ENCODE measurements at regions not wholly inside any gene's neighbourhood (a gene's known extent, or its start where the extent isn't known, plus 50 kb on each side); places are given as distances from the start of the nearest gene placed in this dataset.
A peak's percentile ranks its signal among the peaks of the same experiment; 100 is the strongest.
"Not testable (repeated sequence)": the region's sequence is repeated elsewhere in the genome, so short reads cannot be mapped to it uniquely, and the experiment has no call there.

DNA sequence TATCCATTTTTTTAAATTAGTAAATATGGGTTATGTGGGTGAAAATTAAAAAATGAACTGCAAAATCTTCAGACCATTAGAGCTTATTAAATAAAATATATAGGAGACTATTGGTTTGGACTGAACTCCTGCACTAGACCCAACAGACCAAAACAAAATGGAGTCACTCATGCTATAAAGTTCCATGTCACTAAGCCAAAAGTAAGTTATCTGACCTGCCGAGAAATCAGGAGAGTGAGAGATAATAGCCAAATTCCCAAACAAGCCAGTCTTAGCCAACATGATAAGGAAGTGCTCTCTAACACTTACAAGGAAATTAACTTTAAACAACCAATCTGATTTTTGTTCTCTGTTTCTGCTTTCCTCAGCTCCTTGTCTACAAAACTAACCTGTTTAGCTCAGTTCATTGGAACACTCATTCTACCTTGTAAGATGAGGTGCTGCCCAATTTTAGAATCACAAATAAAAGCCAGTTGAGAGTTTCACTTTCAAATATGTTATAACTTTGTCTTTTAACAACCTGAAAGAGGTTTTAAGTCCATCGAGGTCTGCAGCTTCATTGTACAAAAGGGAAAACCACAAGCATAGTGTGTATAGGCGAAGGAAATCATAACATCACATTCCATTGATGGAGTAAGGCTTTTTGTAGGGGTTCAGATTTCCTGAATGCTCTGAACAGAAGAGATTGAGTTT lies 220.5 kb downstream of the TENT5A start:
- Histone ChIP-seq H3K9ac (ENCODE audit: low read length in 3 of 3) (no peak overlapping the region), H3K27me3 (ENCODE audit: control insufficient read depth, insufficient read depth, low read length) (no peaks in the 10 kb centered on the region), H3K4me3 (ENCODE audit: low read length in 3 of 3) (no peak overlapping the region), H3K9me3 (ENCODE audit: control insufficient read depth in 2 of 3, insufficient read depth in 1 of 3, low read length in 3 of 3) (no peaks in the 10 kb centered on the region), H3K4me1 (ENCODE audit: control insufficient read depth in 2 of 3, insufficient read depth in 2 of 3, low read depth in 1 of 3, low read length in 3 of 3) (no peaks in the 10 kb centered on the region), H3K27ac (ENCODE audit: low read depth in 2 of 2, low read length in 2 of 2) (no peak overlapping the region), H3K36me3 (ENCODE audit: control insufficient read depth in 2 of 3, insufficient read depth in 3 of 3, low read length in 3 of 3) (no peaks in the 10 kb centered on the region)
- intact Hi-C loops (cut with DNase I) = no loop called here
- no peak for DNase-seq
- TF ChIP-seq, protein P1, sequence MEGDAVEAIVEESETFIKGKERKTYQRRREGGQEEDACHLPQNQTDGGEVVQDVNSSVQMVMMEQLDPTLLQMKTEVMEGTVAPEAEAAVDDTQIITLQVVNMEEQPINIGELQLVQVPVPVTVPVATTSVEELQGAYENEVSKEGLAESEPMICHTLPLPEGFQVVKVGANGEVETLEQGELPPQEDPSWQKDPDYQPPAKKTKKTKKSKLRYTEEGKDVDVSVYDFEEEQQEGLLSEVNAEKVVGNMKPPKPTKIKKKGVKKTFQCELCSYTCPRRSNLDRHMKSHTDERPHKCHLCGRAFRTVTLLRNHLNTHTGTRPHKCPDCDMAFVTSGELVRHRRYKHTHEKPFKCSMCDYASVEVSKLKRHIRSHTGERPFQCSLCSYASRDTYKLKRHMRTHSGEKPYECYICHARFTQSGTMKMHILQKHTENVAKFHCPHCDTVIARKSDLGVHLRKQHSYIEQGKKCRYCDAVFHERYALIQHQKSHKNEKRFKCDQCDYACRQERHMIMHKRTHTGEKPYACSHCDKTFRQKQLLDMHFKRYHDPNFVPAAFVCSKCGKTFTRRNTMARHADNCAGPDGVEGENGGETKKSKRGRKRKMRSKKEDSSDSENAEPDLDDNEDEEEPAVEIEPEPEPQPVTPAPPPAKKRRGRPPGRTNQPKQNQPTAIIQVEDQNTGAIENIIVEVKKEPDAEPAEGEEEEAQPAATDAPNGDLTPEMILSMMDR (IDR thresholded peaks at IDR 0.05; ENCODE audit: borderline replicate concordance, extremely low read depth, insufficient read depth) = no peak
- FAIRE-seq = no peak

- no peak for FAIRE-seq
- intact Hi-C loops (cut with DNase I) = no loop called here
- H3K36me3 ChIP-seq (ENCODE audit: control insufficient read depth in 2 of 3, insufficient read depth in 3 of 3, low read length in 3 of 3) = no peaks in the 10 kb centered on the region
- no peaks in the 10 kb centered on the region for H3K27me3 ChIP-seq (ENCODE audit: control insufficient read depth, insufficient read depth, low read length)
- no peak overlapping the region for H3K27ac ChIP-seq (ENCODE audit: low read depth in 2 of 2, low read length in 2 of 2)
- H3K9me3 ChIP-seq (ENCODE audit: control insufficient read depth in 2 of 3, insufficient read depth in 1 of 3, low read length in 3 of 3) = no peaks in the 10 kb centered on the region
- no peak for DNase-seq
- no peaks in the 10 kb centered on the region for H3K4me1 ChIP-seq (ENCODE audit: control insufficient read depth in 2 of 3, insufficient read depth in 2 of 3, low read depth in 1 of 3, low read length in 3 of 3)
- TF ChIP-seq, protein P1 (IDR thresholded peaks at IDR 0.05; ENCODE audit: borderline replicate concordance, extremely low read depth, insufficient read depth) = no peak
- no peak overlapping the region for H3K9ac ChIP-seq (ENCODE audit: low read length in 3 of 3)
- H3K4me3 ChIP-seq (ENCODE audit: low read length in 3 of 3) = no peak overlapping the region
Measured at GRCh38 chr6:81517455-81517854, 235.0 kb downstream of the TENT5A start.

- Histone ChIP-seq H3K9ac (ENCODE audit: low read length in 3 of 3) (no peak overlapping the region), H3K36me3 (ENCODE audit: control insufficient read depth in 2 of 3, insufficient read depth in 3 of 3, low read length in 3 of 3) (no peaks in the 10 kb centered on the region), H3K27me3 (ENCODE audit: control insufficient read depth, insufficient read depth, low read length) (no peaks in the 10 kb centered on the region), H3K4me1 (ENCODE audit: control insufficient read depth in 2 of 3, insufficient read depth in 2 of 3, low read depth in 1 of 3, low read length in 3 of 3) (no peaks in the 10 kb centered on the region), H3K27ac (ENCODE audit: low read depth in 2 of 2, low read length in 2 of 2) (no peak overlapping the region), H3K4me3 (ENCODE audit: low read length in 3 of 3) (no peak overlapping the region), H3K9me3 (ENCODE audit: control insufficient read depth in 2 of 3, insufficient read depth in 1 of 3, low read length in 3 of 3) (no peaks in the 10 kb centered on the region)
- TF ChIP-seq, protein P1 (IDR thresholded peaks at IDR 0.05; ENCODE audit: borderline replicate concordance, extremely low read depth, insufficient read depth) = no peak
- peak; percentile 3 for FAIRE-seq
- DNase-seq = no peak
- intact Hi-C loops (cut with DNase I) = no loop called here
Measured at GRCh38 chr6:81515562-81516453, 236.7 kb downstream of the TENT5A start.

DNA sequence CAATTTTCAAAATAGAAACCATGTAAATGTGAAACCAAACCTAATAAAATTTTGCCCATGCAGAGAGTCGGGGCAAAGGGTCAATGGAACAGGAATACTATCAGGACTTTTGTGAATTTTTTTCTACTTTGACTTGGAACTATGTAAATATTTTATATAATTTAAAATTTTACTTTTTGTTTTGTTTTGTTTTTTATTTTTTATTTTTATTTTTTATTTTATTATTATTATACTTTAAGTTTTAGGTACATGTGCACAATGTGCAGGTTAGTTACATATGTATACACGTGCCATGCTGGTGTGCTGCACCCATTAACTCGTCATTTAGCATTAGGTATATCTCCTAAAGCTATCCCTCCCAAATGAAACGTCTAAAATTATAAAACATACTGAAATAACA lies 238.3 kb downstream of the TENT5A start:
- H3K4me1 ChIP-seq (ENCODE audit: control insufficient read depth in 2 of 3, insufficient read depth in 2 of 3, low read depth in 1 of 3, low read length in 3 of 3); intact Hi-C loops (cut with DNase I); H3K4me3 ChIP-seq (ENCODE audit: low read length in 3 of 3); FAIRE-seq; H3K27ac ChIP-seq (ENCODE audit: low read depth in 2 of 2, low read length in 2 of 2); H3K27me3 ChIP-seq (ENCODE audit: control insufficient read depth, insufficient read depth, low read length); H3K36me3 ChIP-seq (ENCODE audit: control insufficient read depth in 2 of 3, insufficient read depth in 3 of 3, low read length in 3 of 3); H3K9me3 ChIP-seq (ENCODE audit: control insufficient read depth in 2 of 3, insufficient read depth in 1 of 3, low read length in 3 of 3); H3K9ac ChIP-seq (ENCODE audit: low read length in 3 of 3); DNase-seq: not testable (repeated sequence)

Data from kidney (tissue), 13 donors.